Heart right ventricle (tissue), 16 donors: ENCODE measurements at regions not wholly inside any gene's neighbourhood (a gene's known extent, or its start where the extent isn't known, plus 50 kb on each side); places are given as distances from the start of the nearest gene placed in this dataset.
A peak's percentile ranks its signal among the peaks of the same experiment; 100 is the strongest.
"Not testable (repeated sequence)": the region's sequence is repeated elsewhere in the genome, so short reads cannot be mapped to it uniquely, and the experiment has no call there.

Source experiments
- ATAC-seq, 8 donors: fragments of 200-7000 bp; cut with Tn5 transposase; one replicate each; pipeline ENCODE4 v1.9.1; 2020; ENCODE audit warnings: mild to moderate bottlenecking in 8 of 8, moderate library complexity in 8 of 8, moderate number of reproducible peaks in 1 of 8
- DNase-seq, 2 donors: peaks; one replicate each; pipeline ENCODE4 v3.0.0-alpha.2; 2020
- H3K27ac ChIP-seq, 10 donors: fragments of 200-600 bp; sonication (generic) in 2 of 10; one replicate each; pipeline versions ENCODE4 v1.5.0 to v1.8.0; 2020 to 2022; ENCODE audit warnings: mild to moderate bottlenecking in 3 of 10
- H3K27me3 ChIP-seq, 7 donors: fragments of 200-600 bp; one replicate each; pipeline ENCODE4 v1.8.0; 2021 to 2022; ENCODE audit warnings: mild to moderate bottlenecking in 2 of 7
- H3K36me3 ChIP-seq, 9 donors: fragments of 200-600 bp; sonication (generic) in 1 of 9; one replicate each; pipeline versions ENCODE4 v1.5.0 to v1.8.0; 2020 to 2022; ENCODE audit warnings: mild to moderate bottlenecking in 2 of 9
- H3K4me1 ChIP-seq, 9 donors: fragments of 200-600 bp; sonication (generic) in 1 of 9; one replicate each; pipeline versions ENCODE4 v1.5.0 to v1.8.0; 2020 to 2022; ENCODE audit warnings: mild to moderate bottlenecking in 4 of 9
- H3K4me3 ChIP-seq, 10 donors: fragments of 200-600 bp; sonication (generic) in 2 of 10; one replicate each; pipeline versions ENCODE4 v1.5.0 to v1.8.0; 2020 to 2022; ENCODE audit warnings: mild to moderate bottlenecking in 7 of 10, moderate library complexity in 2 of 10
- H3K9me3 ChIP-seq, 11 donors: fragments of 200-600 bp in 10 of 11; sonication (generic) in 2 of 11; one replicate each; pipeline versions ENCODE4 v1.5.0 to v1.8.0; 2013 to 2022; ENCODE audit warnings: mild to moderate bottlenecking in 2 of 11, control low read depth in 1 of 11, moderate library complexity in 1 of 11
- WGBS, 2 donors: extraction: QIAGEN DNeasy Blood & Tissue Kit; methylation state at CpG; one replicate each; pipeline ENCODE4 v1.1.7; 2013; ENCODE audit warnings: inconsistent platforms in 1 of 2; 5-methylcytosine and 5-hydroxymethylcytosine counted together
- intact Hi-C, 10 donors: fragments of 100-400 bp; cut with DNase I; formaldehyde crosslinking; loops; one replicate each; pipeline versions ENCODE4 v1.11.1 to v1.14.2; 2022
- TF ChIP-seq, protein P1 (sequence below), 9 donors: fragments of 200-600 bp; sonication (generic) in 2 of 9; IDR thresholded peaks; one replicate each; pipeline versions ENCODE4 v1.5.0 to v1.8.0; 2021 to 2022; ENCODE audit warnings: antibody characterized with exemption in 9 of 9, mild to moderate bottlenecking in 5 of 9, moderate library complexity in 1 of 9
- donor health status: Arrhythmogenic right ventricular cardiomyopathy.
- donor health status: ischemic (EF 13 %, LVEDD 7.1; RV severe dilation, severe dysfunction).
- donor health status: healthy with polysubstance abuse.
- donor health status: DM: no; HTN: yes; CAD: no.
- donor health status: DM: no; HTN: no; CAD: no.
- donor health status: ischemic (EF 25% LVEDD 6.9; RV normal size, moderate dysfunction).
- donor health status: ischemic (EF 25% LVEDD 5.7; RV mildly dilated, moderate dysfunction).
- donor health status: healthy.
- donor health status: DM: yes; HTN: yes; CAD: no.
- donor health status: Ischemic cardiomyopathy.
- donor health status: ischemic (EF 35%, LVEDD 5.7; RV mildly dilated, moderate dysfunction).
- donor health status: nonischemic (EF 11% LVEDD 7.7; RV severe dilation, severe dysfunction).
- donor health status: DM: yes; HTN: yes; CAD: no.
- donor health status: PGD.
- donor health status: ischemic (EF 29% LVEDD 5.4; RV normal size, mild dysfunction).
- donor health status: nonischemic (EF 23%, LVEDD 6.1; RV moderate dilation, normal function).

DNA sequence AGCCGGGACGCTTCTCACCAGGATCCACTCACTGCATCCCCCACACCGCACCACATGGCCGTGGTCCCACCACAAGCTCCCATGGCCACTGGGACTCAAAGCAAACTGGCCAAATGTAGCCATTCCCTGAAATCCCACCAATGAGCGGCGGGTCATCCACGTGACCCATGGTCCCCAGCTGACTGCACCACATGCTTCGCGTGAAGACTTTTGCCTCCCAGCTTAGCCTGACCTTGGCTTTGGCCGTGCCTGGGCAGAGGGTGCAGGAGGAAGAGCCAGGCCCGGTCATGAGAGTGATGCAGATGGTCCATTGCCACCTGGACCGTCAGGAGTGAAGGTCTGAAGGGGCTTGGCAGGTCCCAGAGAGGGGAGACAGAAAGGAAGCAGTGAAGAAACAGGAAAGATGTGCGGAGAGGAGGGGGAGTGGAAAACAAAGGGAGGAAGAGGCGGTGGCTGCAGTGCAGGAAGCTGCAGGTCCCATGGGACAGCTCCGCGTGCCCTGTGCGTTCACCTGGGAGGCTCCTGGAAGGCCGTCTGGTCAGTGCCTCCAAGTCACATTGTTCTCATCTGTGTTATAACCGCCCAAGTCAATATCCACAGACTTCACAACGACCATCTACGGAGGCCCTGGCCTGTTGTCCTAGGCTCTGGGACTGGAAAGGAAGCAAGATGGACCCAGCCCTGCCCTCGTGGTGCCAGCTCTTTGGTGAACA lies 167.8 kb upstream of the AJAP1 start:
- Histone ChIP-seq H3K4me1 (peaks cover 0 to 27% (median 0%) of the 10 kb centered on the region in 9 donors), H3K4me3 (no peak overlapping the region), H3K36me3 (no peaks in the 10 kb centered on the region), H3K27me3 (peaks cover 0 to 10% (median 3%) of the 10 kb centered on the region in 7 donors), H3K27ac (no peak overlapping the region), H3K9me3 (no peaks in the 10 kb centered on the region)
- no peak for DNase-seq
- peak in 4 of 8 donors; percentile 27 to 63 (median 41) for ATAC-seq
- 70 to 83% methylated on average over 22 of the region's 22 CpGs for WGBS, 2 donors
- intact Hi-C loops = no loop called here
- TF ChIP-seq, protein P1, sequence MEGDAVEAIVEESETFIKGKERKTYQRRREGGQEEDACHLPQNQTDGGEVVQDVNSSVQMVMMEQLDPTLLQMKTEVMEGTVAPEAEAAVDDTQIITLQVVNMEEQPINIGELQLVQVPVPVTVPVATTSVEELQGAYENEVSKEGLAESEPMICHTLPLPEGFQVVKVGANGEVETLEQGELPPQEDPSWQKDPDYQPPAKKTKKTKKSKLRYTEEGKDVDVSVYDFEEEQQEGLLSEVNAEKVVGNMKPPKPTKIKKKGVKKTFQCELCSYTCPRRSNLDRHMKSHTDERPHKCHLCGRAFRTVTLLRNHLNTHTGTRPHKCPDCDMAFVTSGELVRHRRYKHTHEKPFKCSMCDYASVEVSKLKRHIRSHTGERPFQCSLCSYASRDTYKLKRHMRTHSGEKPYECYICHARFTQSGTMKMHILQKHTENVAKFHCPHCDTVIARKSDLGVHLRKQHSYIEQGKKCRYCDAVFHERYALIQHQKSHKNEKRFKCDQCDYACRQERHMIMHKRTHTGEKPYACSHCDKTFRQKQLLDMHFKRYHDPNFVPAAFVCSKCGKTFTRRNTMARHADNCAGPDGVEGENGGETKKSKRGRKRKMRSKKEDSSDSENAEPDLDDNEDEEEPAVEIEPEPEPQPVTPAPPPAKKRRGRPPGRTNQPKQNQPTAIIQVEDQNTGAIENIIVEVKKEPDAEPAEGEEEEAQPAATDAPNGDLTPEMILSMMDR (IDR thresholded peaks at IDR 0.05) = no peak

DNA sequence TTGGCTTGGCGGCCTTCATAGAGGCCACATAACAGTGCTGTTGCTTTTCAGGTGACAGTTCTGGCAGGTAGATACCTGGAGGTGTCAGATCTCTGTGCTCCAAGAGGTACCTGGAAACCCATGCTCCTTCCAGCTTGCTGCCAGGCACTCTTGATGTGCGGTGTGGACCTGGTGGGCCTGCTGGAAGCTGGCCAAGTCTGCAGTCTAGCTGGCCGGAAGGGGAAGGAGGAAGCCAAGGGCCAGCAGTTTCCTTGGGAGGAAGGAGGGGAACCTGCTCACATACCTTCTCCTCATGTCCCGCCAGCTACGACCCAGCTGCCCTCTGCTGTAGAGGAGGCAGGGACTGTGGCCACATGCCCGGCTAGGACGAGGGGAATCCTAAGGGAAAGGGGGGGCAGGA lies 166.4 kb upstream of the AJAP1 start:
- Histone ChIP-seq H3K4me1 (peaks cover 0 to 27% (median 0%) of the 10 kb centered on the region in 9 donors), H3K36me3 (no peaks in the 10 kb centered on the region), H3K9me3 (no peaks in the 10 kb centered on the region), H3K27ac (no peak overlapping the region), H3K27me3 (peaks cover 0 to 11% (median 3%) of the 10 kb centered on the region in 7 donors), H3K4me3 (no peak overlapping the region)
- TF ChIP-seq, protein P1 (IDR thresholded peaks at IDR 0.05) = no peak
- no peak for ATAC-seq
- intact Hi-C loops = no loop called here
- no peak for DNase-seq
- WGBS, 2 donors = 50 to 54% methylated on average over 7 of the region's 7 CpGs

DNA sequence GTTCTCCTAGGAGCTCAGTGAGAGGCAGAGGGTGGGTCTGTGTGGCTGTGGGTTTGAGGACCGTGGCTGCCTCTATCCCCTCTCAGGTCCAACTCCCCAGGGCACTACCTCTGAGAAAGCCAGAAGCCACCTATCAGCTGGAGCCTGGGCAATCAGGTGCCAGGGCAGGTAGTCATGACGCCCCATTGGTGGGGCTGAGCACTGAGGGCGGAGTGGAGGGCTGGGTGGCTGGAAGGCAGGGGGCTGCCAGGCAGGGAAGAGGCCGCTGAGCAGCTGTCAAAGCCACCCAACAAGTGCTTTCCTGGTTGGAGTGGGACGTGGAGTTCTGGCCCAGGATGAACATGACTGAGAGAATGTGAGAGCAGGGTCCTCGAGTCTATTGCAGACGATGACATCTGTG lies 164.9 kb upstream of the AJAP1 start:
- no peak for ATAC-seq
- Histone ChIP-seq H3K9me3 (no peaks in the 10 kb centered on the region), H3K4me3 (no peak overlapping the region), H3K27ac (no peak overlapping the region), H3K27me3 (peaks cover 0 to 21% (median 3%) of the 10 kb centered on the region in 7 donors), H3K36me3 (no peaks in the 10 kb centered on the region), H3K4me1 (peaks cover 0 to 27% (median 0%) of the 10 kb centered on the region in 9 donors)
- TF ChIP-seq, protein P1 (IDR thresholded peaks at IDR 0.05) = no peak
- WGBS, 2 donors = 67 to 73% methylated on average over 7 of the region's 7 CpGs
- intact Hi-C loops = no loop called here
- no peak for DNase-seq

DNA sequence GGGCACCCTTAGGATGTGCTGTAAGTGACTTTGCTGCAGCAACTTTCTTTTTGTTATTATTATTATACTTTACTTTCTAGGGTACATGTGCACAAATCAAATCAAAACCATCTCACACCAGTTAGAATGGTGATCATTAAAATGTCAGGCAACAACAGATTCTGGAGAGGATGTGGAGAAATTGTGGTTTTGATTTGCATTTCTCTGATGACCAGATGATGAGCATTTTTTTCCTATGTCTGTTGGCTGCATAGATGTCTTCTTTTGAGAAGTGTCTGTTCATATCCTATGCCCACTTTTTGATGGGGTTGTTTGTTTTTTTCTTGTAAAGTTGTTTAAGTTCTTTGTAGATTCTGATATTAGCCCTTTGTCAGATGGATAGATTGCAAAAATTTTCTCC lies 164.4 kb upstream of the AJAP1 start:
- H3K36me3 ChIP-seq, H3K27ac ChIP-seq, DNase-seq, intact Hi-C loops, ATAC-seq, H3K9me3 ChIP-seq, H3K4me3 ChIP-seq: not testable (repeated sequence)
- peaks cover 0 to 21% (median 3%) of the 10 kb centered on the region in 7 donors for H3K27me3 ChIP-seq
- peaks cover 0 to 27% (median 0%) of the 10 kb centered on the region in 9 donors for H3K4me1 ChIP-seq

DNA sequence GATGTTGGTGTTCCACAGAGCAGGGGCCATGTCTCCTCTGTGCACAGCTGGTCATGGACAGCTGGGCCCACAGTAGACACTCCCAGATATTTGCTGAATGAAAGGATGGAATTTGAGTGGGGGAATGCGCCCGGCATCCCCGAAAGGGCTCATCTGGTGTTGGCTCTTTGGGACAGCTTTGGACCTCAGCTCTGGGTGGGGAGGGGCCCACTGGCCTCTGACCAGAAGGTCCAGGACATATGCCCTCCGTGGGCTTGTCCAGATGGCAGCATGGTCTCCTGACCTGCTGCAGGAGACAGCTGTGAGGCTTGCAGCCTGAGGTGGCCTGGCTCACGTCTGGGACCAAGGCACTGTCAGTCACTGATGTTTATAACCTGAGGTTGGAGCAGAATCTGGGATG lies 160.4 kb upstream of the AJAP1 start:
- Histone ChIP-seq H3K9me3 (no peaks in the 10 kb centered on the region), H3K4me1 (peaks cover 0 to 3% (median 0%) of the 10 kb centered on the region in 9 donors), H3K27ac (no peak overlapping the region), H3K4me3 (no peak overlapping the region), H3K27me3 (peaks cover 0 to 26% (median 0%) of the 10 kb centered on the region in 7 donors), H3K36me3 (no peaks in the 10 kb centered on the region)
- ATAC-seq = no peak
- DNase-seq = no peak
- intact Hi-C loops = no loop called here
- TF ChIP-seq, protein P1 (IDR thresholded peaks at IDR 0.05) = no peak
- WGBS, 2 donors = 60 to 74% methylated on average over 5 of the region's 5 CpGs
